GM12891 (cell line): ENCODE measurements at regions not wholly inside any gene's neighbourhood (a gene's known extent, or its start where the extent isn't known, plus 50 kb on each side); places are given as distances from the start of the nearest gene placed in this dataset.

Experiments used
- DNase-seq: peaks from one replicate; pipeline ENCODE4 v3.0.0; 2011; ENCODE audit warnings: low spot score; ENCODE audit not compliant: insufficient read length
- FAIRE-seq: peaks from 2 replicates; lab custom pipeline; 2011; peaks lifted over from hg19 to GRCh38; lab: Jason Lieb, UNC
- PAX5 ChIP-seq: IDR thresholded peaks from 2 replicates; pipeline ENCODE4 v1.6.1; 2011; ENCODE audit warnings: low read length, moderate library complexity, mild to moderate bottlenecking; ENCODE audit not compliant: insufficient read depth, severe bottlenecking
- POLR2A ChIP-seq: IDR thresholded peaks from 2 replicates; pipeline ENCODE4 v1.6.1; 2011; ENCODE audit warnings: low read depth, low read length, control low read depth
- POLR2AphosphoS5 ChIP-seq: IDR thresholded peaks from 2 replicates; pipeline ENCODE4 v1.6.1; 2011; ENCODE audit warnings: low read depth, low read length, control low read depth
- POU2F2 ChIP-seq: IDR thresholded peaks from 2 replicates; pipeline ENCODE4 v1.6.1; 2011; ENCODE audit warnings: low read depth, mild to moderate bottlenecking, control low read depth, low read length, moderate library complexity
- SPI1 ChIP-seq: IDR thresholded peaks from 2 replicates; pipeline ENCODE4 v1.6.1; 2011; ENCODE audit warnings: low read depth, low read length, control low read depth
- TAF1 ChIP-seq: IDR thresholded peaks from 2 replicates; pipeline ENCODE4 v1.6.1; 2011; ENCODE audit warnings: low read depth, low read length, control low read depth

- TF ChIP-seq POU2F2, result no peak
- TF ChIP-seq TAF1, result no peak
- TF ChIP-seq SPI1, result no peak
- no peak for TF ChIP-seq PAX5
- no peak for TF ChIP-seq POLR2A
- no peak for TF ChIP-seq POLR2AphosphoS5
- FAIRE-seq (no peak), DNase-seq (no peak)
Observed at GRCh38 chr13:40272776-40273139, 393.7 kb downstream of the FOXO1 start.

GRCh38 chr13:40273253-40274025, 393.0 kb downstream of the FOXO1 start:
- TF ChIP-seq SPI1, result no peak
- no peak for TF ChIP-seq POU2F2
- TF ChIP-seq POLR2AphosphoS5, result no peak
- TF ChIP-seq PAX5, result no peak
- no peak for TF ChIP-seq TAF1
- TF ChIP-seq POLR2A, result no peak
- FAIRE-seq (no peak), DNase-seq (no peak)

GRCh38 chr13:40274103-40274502, 392.3 kb downstream of the FOXO1 start:
- DNase-seq, result no peak
- no peak for FAIRE-seq
- no peak for TF ChIP-seq POLR2AphosphoS5
- TF ChIP-seq POLR2A, result no peak

- no peak for DNase-seq
- no peak for FAIRE-seq
- TF ChIP-seq POLR2AphosphoS5 (no peak), POU2F2 (no peak), POLR2A (no peak), SPI1 (no peak), PAX5 (no peak), TAF1 (no peak)
Observed at GRCh38 chr13:40275155-40275554, 391.3 kb downstream of the FOXO1 start.

- TF ChIP-seq PAX5 (no peak), POLR2AphosphoS5 (no peak), POU2F2 (no peak), POLR2A (no peak), SPI1 (no peak), TAF1 (no peak)
- DNase-seq, result no peak
- no peak for FAIRE-seq
Observed at GRCh38 chr13:40275636-40276035, 390.8 kb downstream of the FOXO1 start.

- FAIRE-seq (no peak), DNase-seq (no peak)
- no peak for TF ChIP-seq TAF1
- TF ChIP-seq POLR2AphosphoS5, result no peak
Observed at GRCh38 chr13:40283666-40284065, 382.8 kb downstream of the FOXO1 start.

- no peak for TF ChIP-seq POLR2AphosphoS5
- no peak for TF ChIP-seq POU2F2
- TF ChIP-seq POLR2A, result no peak
- no peak for TF ChIP-seq PAX5
- TF ChIP-seq SPI1, result no peak
- no peak for DNase-seq
- no peak for FAIRE-seq
Observed at GRCh38 chr13:40285634-40286033, 380.8 kb downstream of the FOXO1 start.

GRCh38 chr13:40287428-40287827, 379.0 kb downstream of the FOXO1 start:
- DNase-seq (no peak), FAIRE-seq (no peak)
- no peak for TF ChIP-seq POU2F2
- TF ChIP-seq POLR2A, result no peak
- no peak for TF ChIP-seq POLR2AphosphoS5
- no peak for TF ChIP-seq SPI1

- DNase-seq (no peak), FAIRE-seq (no peak)
- TF ChIP-seq TAF1, result no peak
- TF ChIP-seq SPI1, result no peak
- TF ChIP-seq POU2F2, result no peak
- no peak for TF ChIP-seq PAX5
- no peak for TF ChIP-seq POLR2AphosphoS5
- no peak for TF ChIP-seq POLR2A
Observed at GRCh38 chr13:40288259-40288658, 378.2 kb downstream of the FOXO1 start.

- FAIRE-seq (no peak), DNase-seq (no peak)
- TF ChIP-seq PAX5, result no peak
- no peak for TF ChIP-seq POU2F2
- TF ChIP-seq TAF1, result no peak
- TF ChIP-seq POLR2A, result no peak
- TF ChIP-seq SPI1, result no peak
- TF ChIP-seq POLR2AphosphoS5, result no peak
Observed at GRCh38 chr13:40290758-40291157, 375.7 kb downstream of the FOXO1 start.
